Glutamatergic neuron (in vitro differentiated cells): ENCODE measurements at regions not wholly inside any gene's neighbourhood (a gene's known extent, or its start where the extent isn't known, plus 50 kb on each side); places are given as distances from the start of the nearest gene placed in this dataset.
"Not testable (repeated sequence)": the region's sequence is repeated elsewhere in the genome, so short reads cannot be mapped to it uniquely, and the experiment has no call there.

Source experiments
- DNase-seq: peaks from one replicate; pipeline ENCODE4 v3.0.0; 2022
- H3K27ac Mint-ChIP-seq: one replicate; pipeline ENCODE4 v1.8.0; 2020; ENCODE audit warnings: mild to moderate bottlenecking, mixed read lengths, inconsistent platforms; ENCODE audit not compliant: unreplicated experiment
- H3K27me3 Mint-ChIP-seq: one replicate; pipeline ENCODE4 v1.8.0; 2020; ENCODE audit warnings: mild to moderate bottlenecking, moderate library complexity, mixed read lengths, inconsistent platforms; ENCODE audit not compliant: unreplicated experiment
- H3K36me3 Mint-ChIP-seq: one replicate; pipeline ENCODE4 v1.8.0; 2020; ENCODE audit warnings: mild to moderate bottlenecking, mixed read lengths, inconsistent platforms; ENCODE audit not compliant: unreplicated experiment
- H3K4me1 Mint-ChIP-seq: one replicate; pipeline ENCODE4 v1.8.0; 2020; ENCODE audit warnings: mild to moderate bottlenecking, low read depth, mixed read lengths, inconsistent platforms; ENCODE audit not compliant: unreplicated experiment
- H3K4me3 Mint-ChIP-seq: one replicate; pipeline ENCODE4 v1.8.0; 2020; ENCODE audit warnings: mild to moderate bottlenecking, mixed read lengths, inconsistent platforms; ENCODE audit not compliant: unreplicated experiment
- H3K9me3 Mint-ChIP-seq: one replicate; pipeline ENCODE4 v1.8.0; 2020; ENCODE audit warnings: mild to moderate bottlenecking, moderate library complexity, mixed read lengths, inconsistent platforms; ENCODE audit not compliant: unreplicated experiment
- CTCF ChIP-seq: fragments of 200-600 bp; sonication (generic); IDR thresholded peaks from one replicate; pipeline ENCODE4 v1.5.0; 2021; ENCODE audit not compliant: partially characterized antibody, unreplicated experiment

GRCh38 chr15:19984101-19984500, 557.5 kb downstream of the GOLGA6L6 start:
- no peak for TF ChIP-seq CTCF
- no peak overlapping the region for H3K4me3 Mint-ChIP-seq
- no peaks in the 10 kb centered on the region for H3K27me3 Mint-ChIP-seq
- H3K9me3 Mint-ChIP-seq, result peaks cover 11% of the 10 kb centered on the region
- peaks cover 3% of the 10 kb centered on the region for H3K36me3 Mint-ChIP-seq
- no peaks in the 10 kb centered on the region for H3K4me1 Mint-ChIP-seq
- H3K27ac Mint-ChIP-seq, result no peak overlapping the region
- no peak for DNase-seq

- H3K9me3 Mint-ChIP-seq, result peaks cover 10% of the 10 kb centered on the region
- no peak overlapping the region for H3K4me3 Mint-ChIP-seq
- TF ChIP-seq CTCF, result no peak
- H3K4me1 Mint-ChIP-seq, result no peaks in the 10 kb centered on the region
- H3K27me3 Mint-ChIP-seq, result peaks cover 2% of the 10 kb centered on the region
- H3K36me3 Mint-ChIP-seq, result no peaks in the 10 kb centered on the region
- no peak overlapping the region for H3K27ac Mint-ChIP-seq
- DNase-seq, result no peak
These were observed 566.6 kb downstream of the GOLGA6L6 start for GRCh38 chr15:19974998-19975397.

GRCh38 chr15:19973718-19974117, 567.9 kb downstream of the GOLGA6L6 start:
- Mint-ChIP-seq H3K4me1 (no peaks in the 10 kb centered on the region), H3K27ac (no peak overlapping the region), H3K27me3 (peaks cover 2% of the 10 kb centered on the region), H3K9me3 (peaks cover 10% of the 10 kb centered on the region), H3K4me3 (no peak overlapping the region), H3K36me3 (no peaks in the 10 kb centered on the region)
- no peak for DNase-seq
- TF ChIP-seq CTCF, result no peak

- H3K9me3 Mint-ChIP-seq, H3K4me3 Mint-ChIP-seq, H3K4me1 Mint-ChIP-seq, H3K27ac Mint-ChIP-seq, H3K36me3 Mint-ChIP-seq, H3K27me3 Mint-ChIP-seq, DNase-seq: not testable (repeated sequence)
These were observed 569.0 kb downstream of the GOLGA6L6 start for GRCh38 chr15:19972582-19972981.

- H3K4me1 Mint-ChIP-seq, H3K9me3 Mint-ChIP-seq: not testable (repeated sequence)
These were observed 576.0 kb downstream of the GOLGA6L6 start for GRCh38 chr15:19965574-19965973.

GRCh38 chr15:19964480-19964879, 577.1 kb downstream of the GOLGA6L6 start:
- peaks cover 13% of the 10 kb centered on the region for H3K36me3 Mint-ChIP-seq
- H3K27ac Mint-ChIP-seq, DNase-seq, H3K4me1 Mint-ChIP-seq, H3K4me3 Mint-ChIP-seq, H3K9me3 Mint-ChIP-seq, H3K27me3 Mint-ChIP-seq: not testable (repeated sequence)

More at GRCh38 chr15:19965574-19965973, 576.0 kb downstream of the GOLGA6L6 start:
- H3K27me3 Mint-ChIP-seq, H3K27ac Mint-ChIP-seq, DNase-seq, H3K4me3 Mint-ChIP-seq: not testable (repeated sequence)
- peaks cover 13% of the 10 kb centered on the region for H3K36me3 Mint-ChIP-seq
